HG03457 (cell line): ENCODE measurements at regions not wholly inside any gene's neighbourhood (a gene's known extent, or its start where the extent isn't known, plus 50 kb on each side); places are given as distances from the start of the nearest gene placed in this dataset.

Experiments used
- ATAC-seq: cut with Tn5 transposase; IDR thresholded peaks from one replicate; pipeline ENCODE4 v1.9.1; 2021; ENCODE audit warnings: moderate number of reproducible peaks; ENCODE audit not compliant: unreplicated experiment

GRCh38 chr3:124089214-124089613 is 97.3 kb upstream of the ROPN1 start:
- ATAC-seq: no peak

DNA sequence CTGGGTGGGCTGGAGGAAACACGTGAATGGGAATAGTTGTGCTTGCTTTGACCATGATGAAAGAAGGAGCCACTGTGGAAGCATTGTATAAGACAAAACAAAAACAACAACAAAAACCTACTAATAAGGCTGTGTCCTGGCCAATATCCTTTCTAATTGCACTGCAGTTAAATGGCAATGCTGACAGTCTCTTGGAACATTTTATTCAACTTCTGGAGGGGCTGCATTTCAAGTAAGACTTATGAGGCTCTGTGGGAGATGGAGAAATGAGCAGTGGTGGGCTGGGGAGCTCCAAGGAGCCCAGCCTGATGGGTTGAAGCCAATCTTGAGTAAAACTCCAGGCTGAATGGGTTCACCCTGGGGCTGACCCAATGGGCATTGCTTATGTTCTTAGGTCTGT is 99.8 kb upstream of the ROPN1 start:
- no peak for ATAC-seq

DNA sequence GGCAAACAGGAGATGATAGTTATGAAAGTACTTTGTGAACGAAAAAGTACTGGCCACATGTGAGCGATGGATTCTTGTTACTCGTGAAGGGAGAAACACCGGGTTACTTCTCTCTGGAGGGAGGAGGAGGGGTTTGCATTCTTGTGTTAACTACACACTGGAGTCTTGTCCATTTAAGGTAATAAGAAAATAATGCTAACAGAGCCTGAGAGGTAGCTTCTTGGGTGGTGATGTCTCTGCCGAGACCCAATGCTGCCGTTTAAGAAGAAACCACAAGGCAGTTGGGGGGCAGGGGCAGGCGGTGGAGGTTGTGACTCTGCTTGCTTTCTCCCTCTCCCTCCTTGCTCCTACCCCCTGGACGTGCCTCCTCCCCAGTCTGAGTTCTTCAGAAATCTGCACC is 100.9 kb upstream of the ROPN1 start:
- no peak for ATAC-seq

- ATAC-seq: no peak
Observed at GRCh38 chr3:124094496-124094895, 102.6 kb upstream of the ROPN1 start.

DNA sequence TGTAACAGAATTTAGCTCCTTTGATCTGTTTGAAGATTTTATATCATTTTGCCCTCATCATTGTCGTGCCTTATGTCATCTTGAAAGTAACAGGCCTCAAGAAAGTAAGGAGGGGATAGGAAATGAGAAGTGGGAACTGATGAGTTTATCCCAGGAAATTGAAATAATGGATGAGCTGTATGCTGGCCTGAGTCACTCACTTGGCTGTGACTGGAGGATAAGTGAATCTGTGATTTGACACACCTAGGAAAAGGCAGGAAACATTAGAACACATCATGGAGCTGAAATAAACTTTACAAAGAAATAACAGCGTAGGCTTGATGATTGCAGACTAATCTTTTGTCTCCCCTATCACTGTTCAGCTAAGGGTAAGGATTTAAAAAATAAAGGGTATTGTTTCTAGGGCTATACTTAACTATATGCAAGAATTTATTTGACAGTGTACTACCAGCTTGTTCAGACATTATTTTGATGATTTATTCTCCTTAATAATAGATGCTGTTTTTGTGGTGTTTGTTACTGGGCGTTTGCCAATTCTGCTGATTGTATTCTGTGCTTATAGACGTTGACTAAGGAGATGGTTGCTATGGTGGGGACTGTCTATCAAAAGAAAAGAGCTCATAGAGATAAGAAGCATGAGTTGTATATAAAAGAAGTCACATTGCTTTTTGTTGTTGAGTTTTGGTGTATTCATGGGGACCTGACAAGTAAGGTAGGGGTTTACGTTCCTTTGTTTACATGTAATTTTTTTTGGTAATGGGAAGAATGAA is 105.6 kb upstream of the ROPN1 start:
- no peak for ATAC-seq

DNA sequence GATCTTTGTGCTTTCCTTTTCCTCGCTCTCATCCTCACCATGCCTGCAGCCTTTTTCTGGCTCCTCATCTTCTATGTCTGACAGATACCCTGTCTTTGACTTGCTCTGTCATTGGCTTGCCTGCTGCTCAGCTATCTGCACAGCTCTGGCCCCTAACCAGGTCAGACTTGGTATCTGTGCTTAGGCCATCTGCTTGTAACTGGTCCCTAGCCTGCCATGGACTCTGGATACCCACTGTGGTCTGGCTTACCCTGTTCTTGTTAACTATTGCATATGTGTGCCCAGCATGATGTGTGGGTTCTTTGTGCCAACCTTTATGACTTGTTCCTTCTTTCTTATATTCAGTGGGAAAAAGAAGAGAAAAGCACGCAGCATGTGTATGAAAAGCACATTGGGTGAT is 109.7 kb upstream of the ROPN1 start:
- ATAC-seq: no peak

DNA sequence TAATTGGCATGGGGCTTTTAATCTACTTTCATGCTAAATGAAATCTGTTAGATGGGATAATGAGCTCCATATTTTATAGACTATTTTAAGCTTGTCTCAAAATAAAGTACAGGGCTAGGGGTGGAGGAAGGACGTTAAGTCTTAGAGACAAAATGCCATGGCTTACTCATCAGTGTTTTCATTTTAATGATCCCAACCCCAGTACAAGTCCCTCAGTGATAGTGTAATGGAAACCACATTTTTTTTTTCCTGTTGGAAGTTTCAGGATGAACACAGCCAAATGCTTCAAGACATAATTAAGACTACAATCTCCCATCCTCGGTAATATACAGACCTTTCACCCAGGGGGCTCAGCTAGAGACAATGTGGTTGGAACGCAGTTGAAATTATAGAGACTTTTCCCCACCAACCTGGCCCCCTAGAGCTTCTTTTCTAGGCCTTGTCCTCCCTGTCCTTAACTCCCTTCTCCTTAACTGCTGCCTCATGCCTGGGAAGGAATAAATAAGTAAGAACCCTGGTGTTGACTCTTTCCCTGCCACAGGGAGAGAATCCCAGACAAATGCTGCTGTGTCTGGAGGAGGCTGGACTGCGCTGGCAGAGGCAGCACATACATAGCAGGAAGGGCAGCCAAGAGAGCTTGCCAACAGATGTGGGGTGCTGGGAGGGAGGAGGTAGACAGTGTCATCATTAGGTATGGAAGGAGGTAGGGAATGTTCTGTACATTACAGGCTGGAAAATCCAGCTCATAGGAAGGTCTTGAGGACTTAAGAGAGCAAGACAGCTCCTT is 115.4 kb upstream of the ROPN1 start:
- no peak for ATAC-seq

DNA sequence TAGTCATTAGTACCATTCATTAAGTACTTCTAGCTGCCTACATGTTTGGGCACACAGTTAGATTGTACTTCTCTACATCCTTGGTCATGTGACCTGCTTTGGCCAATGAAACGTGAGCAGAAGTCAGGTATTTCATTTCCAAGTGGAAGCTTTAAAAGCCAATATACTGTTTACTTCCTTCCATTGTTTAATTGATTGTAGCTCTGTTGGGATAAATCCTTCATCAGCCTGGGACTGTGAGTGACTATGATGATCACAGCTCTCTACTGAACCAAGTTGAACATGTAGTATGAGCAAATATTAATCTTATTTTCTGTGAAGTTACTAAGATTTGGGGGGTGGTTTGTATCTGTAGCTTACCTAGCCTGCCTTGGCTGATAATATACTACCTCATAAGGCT is 116.5 kb upstream of the ROPN1 start:
- no peak for ATAC-seq

DNA sequence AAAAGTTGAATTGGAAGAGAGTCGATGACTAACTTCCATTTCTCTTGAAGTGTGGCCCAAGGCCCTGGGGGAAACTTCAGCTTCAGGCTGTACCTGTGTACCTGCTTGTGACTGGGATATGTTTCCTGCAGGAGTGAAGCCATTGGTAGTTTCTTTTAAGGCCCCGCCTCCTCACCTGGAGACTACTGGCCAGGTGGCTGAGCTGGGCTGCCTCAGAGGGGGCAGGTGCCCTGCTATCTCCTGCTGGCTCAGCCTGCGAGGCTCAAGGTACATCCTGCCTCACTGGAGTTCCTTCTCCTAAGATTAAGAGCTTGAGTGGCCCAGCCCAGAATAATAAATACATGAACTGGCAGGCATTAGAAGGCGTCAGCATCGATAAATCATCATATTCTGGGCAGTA is 121.6 kb upstream of the ROPN1 start:
- ATAC-seq: no peak

DNA sequence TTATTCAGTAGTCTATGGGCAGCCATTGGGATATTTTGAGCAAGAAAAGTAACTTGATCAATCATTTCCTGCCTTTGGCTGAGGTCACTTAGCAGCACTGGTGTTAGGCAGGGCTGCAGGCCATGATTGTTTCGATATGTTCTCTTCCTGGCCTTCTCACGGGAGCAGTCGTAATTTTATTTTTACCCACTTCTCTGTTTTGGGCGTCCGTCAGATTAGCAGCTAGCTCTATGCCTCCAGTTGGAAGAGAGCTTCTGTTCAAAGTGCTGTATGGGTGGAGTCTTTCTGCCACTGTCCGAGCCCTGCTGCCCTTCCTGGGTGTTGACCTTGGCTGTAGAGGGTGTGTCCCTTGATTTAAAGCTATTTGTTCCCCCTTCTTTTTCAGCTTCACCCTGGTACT is 123.4 kb upstream of the ROPN1 start:
- ATAC-seq: no peak

DNA sequence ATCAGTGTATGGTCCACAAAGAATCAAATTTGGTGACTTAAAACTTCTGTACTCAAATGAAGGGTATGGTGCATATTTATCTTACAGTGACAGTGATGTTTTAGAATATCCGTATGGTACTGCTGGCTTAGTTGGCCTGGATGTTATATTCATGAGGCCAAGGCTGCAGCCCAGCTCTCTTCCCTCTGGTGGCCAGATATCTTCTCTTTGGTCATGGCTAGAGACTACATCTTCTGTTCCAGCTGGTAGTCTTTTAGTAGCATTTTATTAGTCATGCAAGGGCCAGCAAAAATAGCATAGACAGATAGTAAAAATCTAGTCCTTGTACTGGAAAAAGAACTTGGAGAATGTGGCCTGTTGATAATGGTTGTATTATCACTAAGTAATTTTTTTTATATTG is 124.0 kb upstream of the ROPN1 start:
- no peak for ATAC-seq

GRCh38 chr3:124116906-124117305 is 125.0 kb upstream of the ROPN1 start:
- no peak for ATAC-seq

- no peak for ATAC-seq
Observed at GRCh38 chr3:124117486-124117885, 125.6 kb upstream of the ROPN1 start.

GRCh38 chr3:124118397-124118796 is 126.5 kb upstream of the ROPN1 start:
- ATAC-seq: no peak

GRCh38 chr3:124119056-124119716 is 127.3 kb upstream of the ROPN1 start:
- no peak for ATAC-seq

GRCh38 chr3:124121379-124122312 is 129.7 kb upstream of the ROPN1 start:
- ATAC-seq: no peak

GRCh38 chr3:124125315-124125714 is 133.4 kb upstream of the ROPN1 start:
- ATAC-seq: no peak

- no peak for ATAC-seq
Observed at GRCh38 chr3:124126436-124127023, 134.6 kb upstream of the ROPN1 start.

DNA sequence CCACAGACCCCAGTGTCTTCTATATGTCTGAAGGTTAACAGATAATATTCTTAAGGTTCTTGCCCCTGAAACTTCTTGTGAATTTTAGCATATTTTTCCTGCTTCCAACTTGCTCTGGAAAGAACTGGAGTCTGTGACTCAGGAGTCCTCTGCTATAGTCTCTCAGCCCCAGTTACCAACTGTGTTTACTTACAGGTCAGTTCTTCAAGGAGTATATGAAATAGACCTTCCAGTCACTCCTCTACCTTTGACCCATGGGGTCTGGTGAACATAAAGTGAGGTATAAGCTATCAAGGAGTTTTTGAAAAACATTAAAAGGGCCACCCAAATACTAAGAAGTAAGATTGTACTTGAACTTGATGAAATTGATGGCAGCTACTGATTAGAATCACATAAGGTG is 139.2 kb upstream of the ROPN1 start:
- ATAC-seq: no peak

DNA sequence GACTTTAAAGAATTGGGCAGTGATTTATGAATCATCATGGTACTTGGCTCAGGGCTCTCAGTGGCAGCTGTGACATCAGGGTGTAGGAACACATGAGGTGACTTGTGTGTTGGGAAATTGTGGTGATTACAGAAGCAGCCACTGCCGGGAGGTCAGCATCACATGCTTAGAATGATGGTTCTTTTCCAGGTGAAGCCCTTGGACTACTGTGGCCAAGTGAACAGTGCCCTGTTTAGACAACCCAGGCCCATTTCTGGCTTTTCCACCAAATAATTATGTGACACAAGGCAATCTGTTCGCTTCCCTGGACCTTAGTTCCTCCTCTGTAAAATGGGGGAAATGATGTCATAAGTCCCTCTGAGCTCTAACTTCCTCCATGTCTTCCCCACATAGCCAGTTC is 139.7 kb upstream of the ROPN1 start:
- no peak for ATAC-seq
